Cardiac fibroblast (primary cell): ENCODE measurements at regions not wholly inside any gene's neighbourhood (a gene's known extent, or its start where the extent isn't known, plus 50 kb on each side); places are given as distances from the start of the nearest gene placed in this dataset.

ENCODE experiments used
- DNase-seq, 2 donors: peaks; one replicate each; pipeline versions ENCODE4 v3.0.0 to v3.0.0-alpha.2; 2010; ENCODE audit warnings: low read depth in 2 of 2
- H3K4me3 ChIP-seq, 2 donors: replicated peaks in 1 of 2; 1 replicate in 1 of 2; 2 replicates in 1 of 2; pipeline ENCODE4 v1.5.1; 2011; ENCODE audit warnings: low read depth in 2 of 2, low read length in 2 of 2, mild to moderate bottlenecking in 2 of 2, moderate library complexity in 1 of 2
- TF ChIP-seq, protein P1 (sequence below): IDR thresholded peaks from one replicate; pipeline ENCODE4 v1.5.1; 2011; ENCODE audit warnings: low read depth, mild to moderate bottlenecking, low read length, inconsistent platforms

DNA sequence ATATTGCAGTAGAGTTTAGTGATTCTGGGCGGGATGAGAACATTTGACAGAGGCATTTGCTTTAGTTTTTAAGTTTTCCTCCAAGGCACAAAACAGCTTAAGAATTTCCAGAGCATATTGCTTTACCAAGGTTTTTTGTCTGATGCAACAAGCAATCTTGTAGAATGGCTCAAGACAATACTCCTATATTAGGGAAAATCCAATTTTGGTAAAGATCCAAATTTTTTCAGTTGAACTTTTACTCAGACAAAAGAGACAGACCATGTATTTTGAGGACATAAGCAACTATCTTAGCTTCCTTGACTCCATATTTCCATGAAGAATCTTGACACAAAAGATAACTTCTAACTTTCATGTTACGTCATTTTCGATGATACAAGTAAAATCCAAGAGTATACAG is 92.3 kb upstream of the NANOS1 start:
- TF ChIP-seq, protein P1, sequence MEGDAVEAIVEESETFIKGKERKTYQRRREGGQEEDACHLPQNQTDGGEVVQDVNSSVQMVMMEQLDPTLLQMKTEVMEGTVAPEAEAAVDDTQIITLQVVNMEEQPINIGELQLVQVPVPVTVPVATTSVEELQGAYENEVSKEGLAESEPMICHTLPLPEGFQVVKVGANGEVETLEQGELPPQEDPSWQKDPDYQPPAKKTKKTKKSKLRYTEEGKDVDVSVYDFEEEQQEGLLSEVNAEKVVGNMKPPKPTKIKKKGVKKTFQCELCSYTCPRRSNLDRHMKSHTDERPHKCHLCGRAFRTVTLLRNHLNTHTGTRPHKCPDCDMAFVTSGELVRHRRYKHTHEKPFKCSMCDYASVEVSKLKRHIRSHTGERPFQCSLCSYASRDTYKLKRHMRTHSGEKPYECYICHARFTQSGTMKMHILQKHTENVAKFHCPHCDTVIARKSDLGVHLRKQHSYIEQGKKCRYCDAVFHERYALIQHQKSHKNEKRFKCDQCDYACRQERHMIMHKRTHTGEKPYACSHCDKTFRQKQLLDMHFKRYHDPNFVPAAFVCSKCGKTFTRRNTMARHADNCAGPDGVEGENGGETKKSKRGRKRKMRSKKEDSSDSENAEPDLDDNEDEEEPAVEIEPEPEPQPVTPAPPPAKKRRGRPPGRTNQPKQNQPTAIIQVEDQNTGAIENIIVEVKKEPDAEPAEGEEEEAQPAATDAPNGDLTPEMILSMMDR: no peak
- H3K4me3 ChIP-seq: no peak overlapping the region
- no peak for DNase-seq

DNA sequence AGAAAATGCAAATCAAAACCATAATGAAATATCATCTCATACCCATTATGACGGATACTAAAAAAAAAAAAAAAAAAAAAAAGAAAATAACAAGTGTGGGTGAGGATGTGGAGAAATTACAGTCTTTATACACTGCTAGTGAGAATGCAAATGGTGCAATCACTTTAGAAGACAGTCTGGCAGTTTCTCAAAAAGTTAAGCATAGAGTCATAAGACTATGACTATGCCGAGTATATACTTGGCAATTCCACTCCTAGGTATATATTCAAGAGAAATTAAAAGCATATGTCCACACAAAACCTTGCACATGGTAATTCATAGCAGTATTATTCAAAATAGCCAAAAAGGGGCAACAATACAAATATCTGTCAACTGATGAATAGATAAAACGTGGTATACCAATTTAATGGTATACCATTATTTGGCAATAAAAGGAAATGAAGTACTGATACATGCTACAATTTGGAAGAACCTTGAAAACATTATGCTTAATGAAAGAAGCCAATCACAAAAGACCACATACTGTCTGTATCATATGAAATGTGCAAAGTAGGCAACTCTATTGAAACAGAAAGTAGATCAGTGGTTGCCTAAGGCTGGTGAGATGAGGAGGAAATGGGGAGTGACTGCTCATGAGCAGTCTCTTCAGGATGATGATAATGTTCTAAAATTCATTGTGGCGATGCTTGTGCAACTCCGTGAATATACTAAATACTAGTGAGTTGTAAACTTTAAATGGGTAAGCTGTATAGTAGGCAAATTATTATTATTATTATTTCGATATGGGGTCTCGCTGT is 90.1 kb upstream of the NANOS1 start:
- H3K4me3 ChIP-seq: no peak overlapping the region
- peak; percentile 54 to 70 for DNase-seq
- TF ChIP-seq, protein P1: no peak

DNA sequence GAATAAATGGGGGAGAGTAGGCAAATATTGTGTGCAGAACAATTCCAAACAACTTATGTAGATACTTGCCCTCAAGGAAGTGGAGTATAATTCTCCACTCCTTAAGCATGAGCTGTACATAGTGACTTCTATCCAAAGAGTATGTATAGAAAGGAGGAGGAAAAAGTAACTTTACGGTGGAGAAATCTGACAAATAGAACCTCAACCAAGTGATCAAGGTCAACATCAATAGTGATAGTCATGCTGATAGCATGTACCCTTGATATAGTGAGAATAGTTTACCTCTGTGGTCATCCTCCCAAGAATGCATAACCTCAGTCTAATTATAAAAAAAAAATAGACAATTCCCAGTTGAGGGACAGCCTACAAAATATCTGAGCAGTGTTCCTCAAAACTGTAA is 89.1 kb upstream of the NANOS1 start:
- DNase-seq: peak in 1 of 2 donors; percentile 44
- TF ChIP-seq, protein P1: no peak
- H3K4me3 ChIP-seq: no peak overlapping the region

DNA sequence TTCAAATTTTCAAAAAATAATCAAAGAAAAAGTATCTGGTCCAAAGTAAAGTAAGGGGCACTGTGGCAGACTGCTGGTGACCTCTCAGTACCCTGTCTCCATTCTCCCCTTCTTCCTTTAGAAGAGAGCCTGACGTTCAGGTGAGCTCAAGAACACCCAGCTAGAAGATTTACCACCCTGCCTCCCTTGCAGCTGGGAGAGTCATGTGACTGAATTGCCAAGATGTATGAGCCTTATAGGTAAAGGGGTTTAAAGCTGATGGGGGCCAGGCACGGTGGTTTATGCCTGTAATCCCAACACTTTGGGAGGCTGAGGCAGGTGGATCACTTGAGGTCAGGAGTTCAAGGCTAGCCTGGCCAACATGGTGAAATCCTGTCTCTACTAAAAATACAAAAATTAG is 86.3 kb upstream of the NANOS1 start:
- no peak for DNase-seq
- TF ChIP-seq, protein P1: no peak
- H3K4me3 ChIP-seq: no peak overlapping the region

DNA sequence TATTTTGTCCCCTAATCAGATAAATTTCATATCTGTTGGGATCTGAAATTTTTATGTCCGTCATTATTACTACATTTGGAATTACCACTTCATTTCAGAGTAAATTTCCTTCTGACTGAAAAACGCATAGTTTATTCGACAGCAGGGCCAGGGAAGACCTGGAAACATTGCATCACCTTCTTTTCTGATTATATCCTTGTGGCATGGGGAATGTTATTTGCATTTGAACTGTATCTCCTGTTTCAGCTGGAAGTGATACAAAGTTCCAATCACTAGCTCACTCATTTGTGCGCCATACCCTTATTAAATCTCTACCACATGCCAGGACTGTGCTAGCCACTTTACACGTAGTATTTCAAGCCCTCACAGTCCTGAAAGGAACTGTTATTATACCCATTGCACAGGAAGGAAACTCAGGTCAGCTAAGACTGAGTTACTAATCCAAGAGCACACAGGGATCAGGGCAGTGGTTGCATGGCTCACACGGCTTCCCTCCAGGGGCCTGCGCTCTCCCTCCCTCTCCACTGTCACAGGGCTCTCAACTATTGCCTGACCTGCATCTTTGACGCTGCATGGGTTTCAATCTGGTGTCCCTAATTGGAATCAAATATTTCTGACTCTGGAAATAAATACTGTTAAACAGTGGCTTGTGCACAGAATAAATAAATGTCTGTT is 84.4 kb upstream of the NANOS1 start:
- TF ChIP-seq, protein P1: no peak
- DNase-seq: no peak
- H3K4me3 ChIP-seq: no peak overlapping the region

DNA sequence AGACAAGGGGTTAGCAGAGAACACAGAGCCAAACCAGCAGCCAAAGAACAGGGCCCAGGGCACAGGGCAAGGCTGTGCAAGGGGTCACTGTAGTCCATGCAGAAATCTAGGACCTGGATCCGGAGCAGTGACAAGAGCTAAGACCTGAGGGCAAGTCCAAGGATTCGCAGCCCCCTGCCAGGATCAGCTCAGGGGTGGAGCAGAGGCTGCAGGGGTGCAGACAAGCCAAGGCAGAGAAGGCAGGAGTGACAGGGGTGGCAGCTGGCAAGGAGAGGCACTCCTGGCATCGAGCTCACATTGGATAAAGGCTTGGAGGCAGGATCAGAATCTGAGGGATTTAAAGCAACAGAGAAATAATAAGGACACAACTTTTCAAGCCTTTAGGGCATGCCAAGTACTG is 80.7 kb upstream of the NANOS1 start:
- no peak overlapping the region for H3K4me3 ChIP-seq
- DNase-seq: no peak
- TF ChIP-seq, protein P1: no peak
